ENCODE measurements at regions not wholly inside any gene's neighbourhood (a gene's known extent, or its start where the extent isn't known, plus 50 kb on each side); places are given as distances from the start of the nearest gene placed in this dataset.

DNA sequence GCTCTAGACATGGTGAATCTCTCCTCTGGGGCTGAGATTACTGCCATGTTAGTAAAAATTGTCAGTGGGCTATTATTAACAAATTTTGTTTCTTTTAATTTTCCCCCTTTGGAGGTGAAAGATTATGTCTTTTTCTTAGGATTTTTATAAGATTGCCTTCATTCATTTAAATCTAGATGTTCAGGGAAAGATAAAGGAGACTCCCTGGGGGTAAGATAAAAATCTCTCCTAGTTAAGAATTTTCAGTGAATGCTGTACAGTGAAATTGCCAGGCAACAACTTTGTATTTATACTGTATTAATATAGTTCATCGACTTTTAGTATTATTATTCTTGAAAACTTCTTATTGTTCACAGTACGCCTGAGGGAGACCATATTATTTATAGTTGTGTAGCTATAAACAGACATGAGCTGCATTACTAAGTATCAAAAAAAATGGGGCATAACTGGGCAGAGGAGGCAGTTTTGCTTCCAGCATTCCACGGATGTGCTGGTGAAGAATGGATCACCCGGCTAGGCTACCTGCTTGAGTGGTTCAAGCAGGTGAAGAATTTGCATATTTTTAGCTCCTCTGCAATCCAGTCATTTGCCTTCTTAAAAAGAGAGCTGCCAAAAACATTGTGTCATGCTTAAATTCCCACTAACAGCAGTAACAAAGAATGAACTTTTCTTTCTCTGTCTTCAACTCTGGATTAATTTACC, 552.1 kb downstream of the DNAJB9 start:
- TF ChIP-seq, protein P1, sequence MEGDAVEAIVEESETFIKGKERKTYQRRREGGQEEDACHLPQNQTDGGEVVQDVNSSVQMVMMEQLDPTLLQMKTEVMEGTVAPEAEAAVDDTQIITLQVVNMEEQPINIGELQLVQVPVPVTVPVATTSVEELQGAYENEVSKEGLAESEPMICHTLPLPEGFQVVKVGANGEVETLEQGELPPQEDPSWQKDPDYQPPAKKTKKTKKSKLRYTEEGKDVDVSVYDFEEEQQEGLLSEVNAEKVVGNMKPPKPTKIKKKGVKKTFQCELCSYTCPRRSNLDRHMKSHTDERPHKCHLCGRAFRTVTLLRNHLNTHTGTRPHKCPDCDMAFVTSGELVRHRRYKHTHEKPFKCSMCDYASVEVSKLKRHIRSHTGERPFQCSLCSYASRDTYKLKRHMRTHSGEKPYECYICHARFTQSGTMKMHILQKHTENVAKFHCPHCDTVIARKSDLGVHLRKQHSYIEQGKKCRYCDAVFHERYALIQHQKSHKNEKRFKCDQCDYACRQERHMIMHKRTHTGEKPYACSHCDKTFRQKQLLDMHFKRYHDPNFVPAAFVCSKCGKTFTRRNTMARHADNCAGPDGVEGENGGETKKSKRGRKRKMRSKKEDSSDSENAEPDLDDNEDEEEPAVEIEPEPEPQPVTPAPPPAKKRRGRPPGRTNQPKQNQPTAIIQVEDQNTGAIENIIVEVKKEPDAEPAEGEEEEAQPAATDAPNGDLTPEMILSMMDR (IDR thresholded peaks at IDR 0.05): no peak

DNA sequence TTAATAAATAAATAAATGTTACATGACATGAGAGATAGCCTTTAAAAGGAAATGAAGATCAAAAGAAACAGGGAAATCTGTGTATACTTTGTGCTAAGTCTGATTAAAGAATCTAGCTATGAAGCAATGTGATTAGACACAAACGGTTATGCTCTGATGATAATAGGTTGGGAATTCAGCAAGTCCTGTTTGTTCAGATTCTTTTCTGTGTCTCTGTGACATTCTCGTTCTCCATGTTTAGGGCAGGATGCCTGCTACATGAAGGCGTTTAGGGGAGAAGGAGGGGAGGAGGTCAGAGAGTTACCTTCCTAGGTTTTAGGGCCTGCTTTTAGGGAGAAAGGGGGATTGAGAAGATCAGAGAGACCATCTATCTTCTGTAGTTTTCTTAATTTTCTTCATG, 555.3 kb downstream of the DNAJB9 start:
- TF ChIP-seq, protein P1 (IDR thresholded peaks at IDR 0.05): no peak

DNA sequence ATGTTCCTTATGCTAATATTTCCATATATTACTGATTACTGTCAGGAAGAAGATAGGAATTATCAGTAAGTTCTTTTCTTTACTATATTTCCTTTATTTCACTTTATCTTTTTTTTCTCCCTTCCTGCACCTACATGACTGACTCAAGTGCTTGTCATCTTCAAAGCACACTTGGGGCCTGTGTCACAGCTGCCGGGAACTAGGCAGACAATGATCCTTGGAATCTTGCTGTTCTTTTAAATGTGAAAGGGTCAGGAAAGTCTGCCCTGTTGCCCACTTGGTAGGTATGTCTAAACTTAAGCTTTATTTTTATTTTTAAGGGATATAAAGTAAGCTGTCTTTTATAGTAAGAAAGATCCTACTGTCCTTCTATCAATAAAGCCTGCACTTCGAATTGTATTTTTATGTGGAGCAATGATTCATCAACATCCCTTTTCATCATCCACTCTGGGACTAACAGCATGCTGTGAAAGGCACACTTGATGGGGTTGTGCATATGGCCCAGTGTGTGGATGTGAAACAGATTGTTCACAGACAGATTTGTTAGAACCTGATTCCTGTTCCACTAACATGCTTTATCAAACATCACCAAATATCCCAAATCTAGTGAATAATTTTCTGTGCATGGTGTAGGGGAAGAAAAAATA, 556.9 kb downstream of the DNAJB9 start:
- TF ChIP-seq, protein P1 (IDR thresholded peaks at IDR 0.05): no peak

DNA sequence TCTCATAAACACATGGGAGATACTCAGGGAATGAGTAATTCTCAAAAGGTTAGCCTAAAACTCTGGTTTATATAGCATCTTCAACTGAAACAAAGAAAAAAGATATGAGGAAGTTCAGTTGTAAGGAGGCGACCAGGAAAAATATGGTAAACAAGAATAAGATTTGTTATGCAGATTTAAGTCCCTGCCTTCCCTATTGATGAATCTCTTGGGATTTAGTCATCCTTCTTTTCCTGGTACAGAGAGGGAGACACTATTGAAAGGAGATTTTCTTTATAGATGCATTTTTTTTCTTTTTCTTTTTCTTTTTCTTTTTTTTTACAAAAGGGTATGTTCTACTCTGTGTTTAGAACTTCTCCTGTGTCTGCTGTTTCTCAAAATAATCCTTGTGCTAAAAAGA, 557.5 kb downstream of the DNAJB9 start:
- TF ChIP-seq, protein P1 (IDR thresholded peaks at IDR 0.05): no peak

DNA sequence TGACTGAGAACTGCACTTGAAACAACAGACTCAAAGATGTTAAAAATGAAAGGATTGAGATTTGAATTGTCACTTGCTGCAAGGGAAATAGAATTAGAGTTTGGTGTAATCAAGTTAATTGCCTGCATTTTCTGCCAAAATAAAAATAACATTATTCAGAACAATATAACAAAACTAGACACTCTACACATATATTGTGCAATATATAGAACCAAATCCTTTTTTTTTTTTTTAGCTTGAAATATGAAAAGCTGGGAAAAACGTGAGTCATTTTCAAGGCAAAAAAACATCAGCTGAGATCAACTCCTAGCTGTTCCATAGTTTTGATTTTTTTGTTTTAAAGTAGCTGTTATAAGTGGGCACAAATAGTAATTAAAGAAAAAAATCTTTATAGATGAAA, 561.5 kb downstream of the DNAJB9 start:
- TF ChIP-seq, protein P1 (IDR thresholded peaks at IDR 0.05): no peak

DNA sequence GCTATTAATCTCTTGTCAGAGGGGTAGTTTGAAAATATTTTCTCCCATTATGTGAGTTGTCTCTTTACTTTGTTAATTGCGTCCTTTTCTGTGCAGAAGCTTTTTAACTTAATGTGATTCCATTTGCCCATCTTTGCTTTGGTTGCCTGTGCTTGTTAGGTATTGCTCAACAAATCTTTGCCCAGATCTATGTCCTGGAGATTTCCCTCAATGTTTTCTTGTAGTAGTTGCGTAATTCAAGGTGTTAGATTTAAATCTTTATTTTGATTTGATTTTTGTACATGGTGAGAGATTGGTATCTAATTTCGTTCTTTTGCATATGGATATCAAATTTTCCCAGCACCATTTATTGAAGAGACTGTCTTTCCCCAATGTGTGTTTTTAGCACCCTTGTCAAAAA, 567.2 kb downstream of the DNAJB9 start:
- TF ChIP-seq, protein P1 (IDR thresholded peaks at IDR 0.05): no peak

DNA sequence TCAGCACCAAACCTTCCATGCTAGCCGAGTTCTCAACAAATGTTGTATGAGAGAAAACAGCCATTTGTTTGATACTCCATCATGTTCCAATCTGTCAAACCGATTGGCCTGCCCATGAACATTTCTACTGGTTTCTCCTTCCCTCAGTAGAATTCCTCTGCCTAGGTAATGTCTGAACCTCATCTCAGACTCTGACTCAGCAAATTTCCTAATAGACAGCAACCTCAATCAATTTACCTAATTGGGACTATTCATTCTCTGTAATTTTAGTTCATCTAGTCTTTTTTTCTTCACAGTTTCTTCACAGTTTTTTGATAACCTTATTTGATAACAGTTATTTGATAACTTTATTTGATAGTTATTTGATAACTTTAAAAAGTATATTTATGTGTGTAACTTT, 585.1 kb downstream of the DNAJB9 start:
- TF ChIP-seq, protein P1 (IDR thresholded peaks at IDR 0.05): no peak

Data from LNCAP (cell line).